Ovary (tissue), 3 donors: ENCODE measurements at regions not wholly inside any gene's neighbourhood (a gene's known extent, or its start where the extent isn't known, plus 50 kb on each side); places are given as distances from the start of the nearest gene placed in this dataset.

Experiments
- EP300 ChIP-seq: sonication (generic); formaldehyde crosslinking; IDR thresholded peaks from one replicate; pipeline ENCODE4 v1.6.1; 2017; ENCODE audit warnings: antibody characterized with exemption
- POLR2A ChIP-seq: fragments of 450-650 bp; IDR thresholded peaks from one replicate; pipeline ENCODE4 v1.6.1; 2017; ENCODE audit warnings: antibody characterized with exemption, mild to moderate bottlenecking, moderate library complexity
- TF ChIP-seq, protein P1 (sequence below), 3 donors: fragments of 450-650 bp in 2 of 3; fragments of 200-600 bp in 1 of 3; IDR thresholded peaks; one replicate each; pipeline versions ENCODE4 v1.5.1 to v1.8.0; 2016 to 2022; ENCODE audit warnings: antibody characterized with exemption in 3 of 3, mild to moderate bottlenecking in 1 of 3
- donor health status: DM: no; HTN: no; CAD: no.

DNA sequence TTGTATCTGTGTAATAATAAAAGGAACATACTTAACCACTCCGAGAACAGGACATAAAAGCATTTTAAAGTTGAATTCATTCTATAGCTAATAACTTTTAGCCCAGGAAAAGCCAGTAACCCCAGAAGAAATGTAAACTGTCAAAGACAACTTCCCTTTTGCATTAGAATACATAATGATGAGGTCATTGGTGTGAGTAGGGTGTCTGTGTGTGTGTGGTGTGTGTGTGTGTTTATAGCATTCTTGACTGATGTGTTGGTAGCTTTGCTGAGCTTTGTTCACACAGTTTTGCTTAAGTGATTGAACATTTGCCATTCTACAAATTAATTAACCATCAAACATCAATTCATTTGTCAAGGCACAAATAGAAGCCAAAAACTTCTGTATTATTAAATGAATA is 559.6 kb downstream of the ARAP2 start:
- TF ChIP-seq POLR2A (no peak), EP300 (no peak)
- TF ChIP-seq, protein P1, sequence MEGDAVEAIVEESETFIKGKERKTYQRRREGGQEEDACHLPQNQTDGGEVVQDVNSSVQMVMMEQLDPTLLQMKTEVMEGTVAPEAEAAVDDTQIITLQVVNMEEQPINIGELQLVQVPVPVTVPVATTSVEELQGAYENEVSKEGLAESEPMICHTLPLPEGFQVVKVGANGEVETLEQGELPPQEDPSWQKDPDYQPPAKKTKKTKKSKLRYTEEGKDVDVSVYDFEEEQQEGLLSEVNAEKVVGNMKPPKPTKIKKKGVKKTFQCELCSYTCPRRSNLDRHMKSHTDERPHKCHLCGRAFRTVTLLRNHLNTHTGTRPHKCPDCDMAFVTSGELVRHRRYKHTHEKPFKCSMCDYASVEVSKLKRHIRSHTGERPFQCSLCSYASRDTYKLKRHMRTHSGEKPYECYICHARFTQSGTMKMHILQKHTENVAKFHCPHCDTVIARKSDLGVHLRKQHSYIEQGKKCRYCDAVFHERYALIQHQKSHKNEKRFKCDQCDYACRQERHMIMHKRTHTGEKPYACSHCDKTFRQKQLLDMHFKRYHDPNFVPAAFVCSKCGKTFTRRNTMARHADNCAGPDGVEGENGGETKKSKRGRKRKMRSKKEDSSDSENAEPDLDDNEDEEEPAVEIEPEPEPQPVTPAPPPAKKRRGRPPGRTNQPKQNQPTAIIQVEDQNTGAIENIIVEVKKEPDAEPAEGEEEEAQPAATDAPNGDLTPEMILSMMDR (IDR thresholded peaks at IDR 0.05): no peak
